Neural cell (in vitro differentiated cells): ENCODE measurements at regions not wholly inside any gene's neighbourhood (a gene's known extent, or its start where the extent isn't known, plus 50 kb on each side); places are given as distances from the start of the nearest gene placed in this dataset.

Source experiments
- H2AFZ ChIP-seq: fragments of 200-600, 300-800 bp; sonication (generic), shearing (Covaris generic); 2 replicates; pipeline ENCODE4 v1.6.0; 2014; ENCODE audit warnings: low read depth, mild to moderate bottlenecking, antibody characterized with exemption, low read length, moderate library complexity
- H3F3A ChIP-seq: fragments of 200-600 bp; shearing (Covaris generic); 2 replicates; pipeline ENCODE4 v1.6.1; 2016; ENCODE audit warnings: mild to moderate bottlenecking, moderate library complexity, mixed read lengths, antibody characterized with exemption, low read length; ENCODE audit not compliant: insufficient read depth, poor library complexity, severe bottlenecking
- H3K27ac ChIP-seq: fragments of 200-600, 300-800 bp; sonication (generic), shearing (Covaris generic); 2 replicates; pipeline ENCODE4 v1.5.1; 2014; ENCODE audit warnings: mild to moderate bottlenecking, low read length, moderate library complexity
- H3K27me3 ChIP-seq: fragments of 300-800, 200-600 bp; sonication (generic), shearing (Covaris generic); 2 replicates; pipeline ENCODE4 v1.6.0; 2014; ENCODE audit warnings: mild to moderate bottlenecking, low read depth, low read length, moderate library complexity; ENCODE audit not compliant: insufficient read depth
- H3K36me3 ChIP-seq: fragments of 300-800, 200-600 bp; sonication (generic), shearing (Covaris generic); 2 replicates; pipeline ENCODE4 v1.5.1; 2014; ENCODE audit warnings: mild to moderate bottlenecking, antibody characterized with exemption, low read length, moderate library complexity; ENCODE audit not compliant: insufficient read depth
- H3K4me2 ChIP-seq: fragments of 300-800, 200-600 bp; sonication (generic), shearing (Covaris generic); 2 replicates; pipeline ENCODE4 v1.6.0; 2014; ENCODE audit warnings: mild to moderate bottlenecking, low read length
- H3K4me3 ChIP-seq: fragments of 300-800, 200-600 bp; sonication (generic), shearing (Covaris generic); 2 replicates; pipeline ENCODE4 v1.5.1; 2014; ENCODE audit warnings: mild to moderate bottlenecking, low read length, moderate library complexity
- H3K79me2 ChIP-seq: fragments of 200-600 bp; shearing (Covaris generic); replicated peaks from 2 replicates; pipeline ENCODE4 v1.6.0; 2014; ENCODE audit warnings: mild to moderate bottlenecking, low read length, moderate library complexity; ENCODE audit not compliant: insufficient read depth
- H3K9ac ChIP-seq: fragments of 300-800, 200-600 bp; sonication (generic), shearing (Covaris generic); 2 replicates; pipeline ENCODE4 v1.6.1; 2016; ENCODE audit warnings: mild to moderate bottlenecking, low read length, mixed read lengths
- H3K9me2 ChIP-seq: fragments of 200-600 bp; shearing (Covaris generic); 2 replicates; pipeline ENCODE4 v1.6.1; 2016; ENCODE audit warnings: mild to moderate bottlenecking, low read length, mixed read lengths; ENCODE audit not compliant: insufficient read depth
- H3K9me3 ChIP-seq: fragments of 200-600, 300-800 bp; sonication (generic), shearing (Covaris generic); 2 replicates; pipeline ENCODE4 v1.6.1; 2016; ENCODE audit warnings: mild to moderate bottlenecking, mixed run types, low read length, moderate library complexity, mixed read lengths
- H4K20me1 ChIP-seq: fragments of 200-600 bp; shearing (Covaris generic); 2 replicates; pipeline ENCODE4 v1.6.1; 2016; ENCODE audit warnings: mild to moderate bottlenecking, mixed run types; ENCODE audit not compliant: insufficient read depth
- EP300 ChIP-seq: fragments of 450-650 bp; conservative IDR thresholded peaks from 2 replicates; pipeline ENCODE4 v1.6.1; 2014; ENCODE audit warnings: antibody characterized with exemption, mild to moderate bottlenecking, moderate library complexity; ENCODE audit not compliant: poor library complexity, severe bottlenecking
- EZH2 ChIP-seq: fragments of 200-600, 300-800 bp; shearing (Covaris generic), sonication (generic); IDR thresholded peaks from 2 replicates; pipeline ENCODE4 v1.6.1; 2014; ENCODE audit warnings: antibody characterized with exemption, low read length, borderline replicate concordance, mild to moderate bottlenecking; ENCODE audit not compliant: insufficient read depth, poor library complexity, severe bottlenecking
- MXI1 ChIP-seq: fragments of 450-650 bp; conservative IDR thresholded peaks from 2 replicates; pipeline ENCODE4 v1.6.1; 2014; ENCODE audit warnings: antibody characterized with exemption, mild to moderate bottlenecking; ENCODE audit not compliant: poor library complexity, severe bottlenecking
- POLR2AphosphoS5 ChIP-seq: IDR thresholded peaks from 2 replicates; pipeline ENCODE4 v1.6.1; 2012
- RAD21 ChIP-seq: fragments of 450-650 bp; conservative IDR thresholded peaks from 2 replicates; pipeline ENCODE4 v1.6.1; 2014; ENCODE audit warnings: antibody characterized with exemption, mild to moderate bottlenecking, moderate library complexity
- REST ChIP-seq: IDR thresholded peaks from 2 replicates; pipeline ENCODE4 v1.6.1; 2012; ENCODE audit warnings: borderline replicate concordance
- SMC3 ChIP-seq: fragments of 450-650 bp; conservative IDR thresholded peaks from 2 replicates; pipeline ENCODE4 v1.6.1; 2014; ENCODE audit warnings: antibody characterized with exemption, mild to moderate bottlenecking, moderate library complexity; ENCODE audit not compliant: poor library complexity
- TAF1 ChIP-seq: IDR thresholded peaks from 2 replicates; pipeline ENCODE4 v1.6.1; 2012; ENCODE audit warnings: low read depth
- TF ChIP-seq, protein P1 (sequence below): fragments of 450-650 bp; IDR thresholded peaks from 2 replicates; pipeline ENCODE4 v1.5.1; 2014; ENCODE audit warnings: antibody characterized with exemption, mild to moderate bottlenecking, moderate library complexity; ENCODE audit not compliant: poor library complexity, severe bottlenecking

DNA sequence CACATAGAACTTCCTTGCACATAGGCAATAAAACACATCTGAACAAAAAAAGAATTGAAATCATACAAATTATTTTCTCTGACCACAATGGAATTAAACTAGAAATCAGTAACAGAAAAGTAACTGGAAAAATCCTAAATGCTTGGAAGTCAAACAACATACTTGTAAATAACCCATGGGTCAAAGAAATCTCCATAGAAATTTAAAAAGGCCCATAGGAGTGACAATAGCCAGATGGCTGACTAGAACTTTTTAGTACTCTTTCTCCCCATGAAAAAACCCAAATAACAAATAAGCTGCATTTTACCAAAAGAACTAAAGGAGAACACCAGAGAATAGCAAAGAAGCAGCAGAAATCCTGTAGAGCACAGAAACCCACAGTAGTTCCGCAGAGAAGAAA, 139.2 kb upstream of the COL3A1 start:
- Histone ChIP-seq H3K9me3 (peaks cover 2% of the 10 kb centered on the region), H2AFZ (no peak overlapping the region), H4K20me1 (no peaks in the 10 kb centered on the region), H3K4me2 (no peak overlapping the region), H3K79me2 (no peaks in the 10 kb centered on the region), H3K27ac (no peak overlapping the region), H3K36me3 (no peaks in the 10 kb centered on the region), H3K27me3 (no peaks in the 10 kb centered on the region), H3K4me3 (no peak overlapping the region), H3K9ac (no peak overlapping the region), H3F3A (no peaks in the 10 kb centered on the region), H3K9me2 (no peaks in the 10 kb centered on the region)
- TF ChIP-seq POLR2AphosphoS5: no peak
- TF ChIP-seq SMC3: no peak
- TF ChIP-seq RAD21: no peak
- TF ChIP-seq EZH2: no peak
- TF ChIP-seq, protein P1, sequence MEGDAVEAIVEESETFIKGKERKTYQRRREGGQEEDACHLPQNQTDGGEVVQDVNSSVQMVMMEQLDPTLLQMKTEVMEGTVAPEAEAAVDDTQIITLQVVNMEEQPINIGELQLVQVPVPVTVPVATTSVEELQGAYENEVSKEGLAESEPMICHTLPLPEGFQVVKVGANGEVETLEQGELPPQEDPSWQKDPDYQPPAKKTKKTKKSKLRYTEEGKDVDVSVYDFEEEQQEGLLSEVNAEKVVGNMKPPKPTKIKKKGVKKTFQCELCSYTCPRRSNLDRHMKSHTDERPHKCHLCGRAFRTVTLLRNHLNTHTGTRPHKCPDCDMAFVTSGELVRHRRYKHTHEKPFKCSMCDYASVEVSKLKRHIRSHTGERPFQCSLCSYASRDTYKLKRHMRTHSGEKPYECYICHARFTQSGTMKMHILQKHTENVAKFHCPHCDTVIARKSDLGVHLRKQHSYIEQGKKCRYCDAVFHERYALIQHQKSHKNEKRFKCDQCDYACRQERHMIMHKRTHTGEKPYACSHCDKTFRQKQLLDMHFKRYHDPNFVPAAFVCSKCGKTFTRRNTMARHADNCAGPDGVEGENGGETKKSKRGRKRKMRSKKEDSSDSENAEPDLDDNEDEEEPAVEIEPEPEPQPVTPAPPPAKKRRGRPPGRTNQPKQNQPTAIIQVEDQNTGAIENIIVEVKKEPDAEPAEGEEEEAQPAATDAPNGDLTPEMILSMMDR: no peak
- TF ChIP-seq EP300: no peak
- TF ChIP-seq TAF1: no peak
- TF ChIP-seq REST: no peak
- no peak for TF ChIP-seq MXI1

DNA sequence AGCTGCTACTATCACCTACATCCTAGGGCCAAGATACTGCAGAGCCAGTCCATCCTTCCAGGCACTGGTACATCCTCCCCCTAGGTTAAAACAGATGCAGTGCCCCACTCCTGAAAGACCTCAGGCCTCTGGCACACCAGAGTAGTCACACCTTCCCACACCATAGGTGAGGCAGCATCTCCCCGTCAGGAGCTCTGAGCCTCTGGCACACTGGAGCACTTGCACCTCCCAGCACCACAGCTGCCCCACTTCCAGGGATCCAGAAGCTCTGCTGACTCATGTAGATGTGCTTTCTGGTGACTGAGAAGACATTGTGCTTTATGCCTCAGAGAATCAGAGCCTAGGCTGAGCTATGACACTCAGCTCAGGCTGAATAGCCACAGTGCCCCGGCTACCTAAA, 138.4 kb upstream of the COL3A1 start:
- Histone ChIP-seq H3K9ac (no peak overlapping the region), H3K4me2 (no peak overlapping the region), H3K4me3 (no peak overlapping the region), H2AFZ (no peak overlapping the region), H4K20me1 (no peaks in the 10 kb centered on the region), H3F3A (no peaks in the 10 kb centered on the region), H3K9me2 (no peaks in the 10 kb centered on the region), H3K9me3 (no peaks in the 10 kb centered on the region), H3K79me2 (no peaks in the 10 kb centered on the region), H3K27me3 (no peaks in the 10 kb centered on the region), H3K27ac (no peak overlapping the region), H3K36me3 (no peaks in the 10 kb centered on the region)
- TF ChIP-seq, protein P1: no peak
- TF ChIP-seq POLR2AphosphoS5 (no peak), REST (no peak), RAD21 (no peak), EZH2 (no peak), MXI1 (no peak), SMC3 (no peak), TAF1 (no peak), EP300 (no peak)
